ENCODE measurements at regions not wholly inside any gene's neighbourhood (a gene's known extent, or its start where the extent isn't known, plus 50 kb on each side); places are given as distances from the start of the nearest gene placed in this dataset.

DNA sequence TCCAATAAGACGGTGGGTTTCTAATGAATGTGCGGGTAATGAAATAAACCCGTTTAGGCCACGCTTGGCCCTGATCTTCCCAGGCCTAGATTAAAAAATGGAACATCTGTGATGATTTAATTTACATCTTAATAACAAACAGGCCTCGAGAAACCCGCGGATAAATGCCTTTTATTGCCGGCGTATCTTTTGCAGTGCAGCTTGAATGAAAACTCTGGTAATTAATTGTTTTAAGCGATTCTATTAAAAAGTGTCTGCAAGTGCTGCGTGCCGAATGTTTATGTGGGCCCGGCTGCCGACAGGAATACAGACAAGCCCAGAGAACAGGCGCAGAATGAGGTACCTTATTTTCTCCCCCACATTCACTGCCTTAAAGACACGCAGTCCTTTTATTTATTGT is 420.7 kb downstream of the MN1 start:
- H3K4me1 Mint-ChIP-seq (ENCODE audit: low read depth), result no peaks in the 10 kb centered on the region
- H3K27ac Mint-ChIP-seq, result no peak overlapping the region
- no peaks in the 10 kb centered on the region for H3K36me3 Mint-ChIP-seq (ENCODE audit: low read depth)
- no peak overlapping the region for H3K4me3 Mint-ChIP-seq
- intact Hi-C loops (cut with micrococcal nuclease), result no loop called here
- H3K27me3 Mint-ChIP-seq (ENCODE audit: low read depth), result peaks cover 8% of the 10 kb centered on the region
- no peak for DNase-seq
- CTCF ChIA-PET, result no interaction called here
- H3K9me3 Mint-ChIP-seq, result no peaks in the 10 kb centered on the region

- Mint-ChIP-seq H3K4me3 (no peak overlapping the region), H3K4me1 (ENCODE audit: low read depth) (no peaks in the 10 kb centered on the region), H3K27ac (no peak overlapping the region), H3K9me3 (no peaks in the 10 kb centered on the region), H3K27me3 (ENCODE audit: low read depth) (peaks cover 6% of the 10 kb centered on the region), H3K36me3 (ENCODE audit: low read depth) (no peaks in the 10 kb centered on the region)
- intact Hi-C loops (cut with micrococcal nuclease), result no loop called here
- DNase-seq, result no peak
- CTCF ChIA-PET, result no interaction called here
Measured at GRCh38 chr22:27381552-27381951, 420.0 kb downstream of the MN1 start.

GRCh38 chr22:27381960-27382742 is 419.4 kb downstream of the MN1 start:
- H3K36me3 Mint-ChIP-seq (ENCODE audit: low read depth), result no peaks in the 10 kb centered on the region
- intact Hi-C loops (cut with micrococcal nuclease), result no loop called here

DNA sequence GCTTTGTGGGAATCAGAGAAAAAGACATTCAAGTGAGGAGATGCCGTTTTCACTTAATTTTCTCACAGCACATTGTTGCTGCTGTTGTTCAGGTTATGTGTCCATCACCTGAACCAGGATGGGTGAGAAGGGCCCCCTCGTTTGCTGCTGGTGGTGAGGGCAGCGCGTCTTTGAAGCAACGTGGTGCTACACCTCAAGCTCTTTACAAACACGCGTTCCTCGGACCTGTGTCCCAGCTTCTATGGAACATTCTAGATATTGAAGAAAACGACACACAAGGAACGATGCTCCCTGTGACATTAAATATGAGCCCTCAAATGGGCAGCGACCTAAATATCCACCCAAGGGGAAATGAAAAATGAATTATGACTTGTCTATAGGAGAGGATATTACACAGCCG is 418.6 kb downstream of the MN1 start:
- peaks cover 6% of the 10 kb centered on the region for H3K27me3 Mint-ChIP-seq (ENCODE audit: low read depth)
- CTCF ChIA-PET, result no interaction called here
- no peaks in the 10 kb centered on the region for H3K4me1 Mint-ChIP-seq (ENCODE audit: low read depth)
- H3K4me3 Mint-ChIP-seq, result no peak overlapping the region
- H3K9me3 Mint-ChIP-seq, result no peaks in the 10 kb centered on the region
- no peaks in the 10 kb centered on the region for H3K36me3 Mint-ChIP-seq (ENCODE audit: low read depth)
- H3K27ac Mint-ChIP-seq, result no peak overlapping the region
- no peak for DNase-seq
- intact Hi-C loops (cut with micrococcal nuclease), result no loop called here

More at GRCh38 chr22:27381960-27382742, 419.4 kb downstream of the MN1 start:
- no peak overlapping the region for H3K27ac Mint-ChIP-seq
- no peak for DNase-seq
- H3K27me3 Mint-ChIP-seq (ENCODE audit: low read depth), result peaks cover 6% of the 10 kb centered on the region
- H3K9me3 Mint-ChIP-seq, result no peaks in the 10 kb centered on the region
- no peaks in the 10 kb centered on the region for H3K4me1 Mint-ChIP-seq (ENCODE audit: low read depth)
- CTCF ChIA-PET, result no interaction called here
- no peak overlapping the region for H3K4me3 Mint-ChIP-seq

DNA sequence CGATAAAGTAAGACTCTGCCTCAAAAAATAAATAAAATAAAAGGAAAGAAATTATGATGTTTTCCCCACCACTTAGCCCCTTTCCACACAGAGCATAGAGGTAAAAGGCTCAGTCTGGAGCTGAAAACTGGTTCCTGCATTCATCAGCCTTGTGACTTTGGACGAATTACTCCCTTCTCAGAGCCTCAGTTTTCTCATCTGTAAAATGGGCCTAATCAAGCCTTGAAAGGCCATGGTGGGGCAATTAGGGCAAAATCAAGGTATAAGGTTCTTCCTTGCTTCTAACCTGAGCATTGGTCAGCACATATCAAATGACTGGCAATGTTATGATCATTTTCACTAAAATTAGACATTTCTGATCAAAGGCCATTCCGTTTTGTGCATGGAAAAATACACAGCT is 417.7 kb downstream of the MN1 start:
- intact Hi-C loops (cut with micrococcal nuclease), result no loop called here
- no peaks in the 10 kb centered on the region for H3K36me3 Mint-ChIP-seq (ENCODE audit: low read depth)
- no peaks in the 10 kb centered on the region for H3K4me1 Mint-ChIP-seq (ENCODE audit: low read depth)
- H3K27me3 Mint-ChIP-seq (ENCODE audit: low read depth), result peaks cover 6% of the 10 kb centered on the region
- CTCF ChIA-PET, result no interaction called here
- DNase-seq, result no peak
- H3K4me3 Mint-ChIP-seq, result no peak overlapping the region
- H3K27ac Mint-ChIP-seq, result no peak overlapping the region
- H3K9me3 Mint-ChIP-seq, result no peaks in the 10 kb centered on the region

DNA sequence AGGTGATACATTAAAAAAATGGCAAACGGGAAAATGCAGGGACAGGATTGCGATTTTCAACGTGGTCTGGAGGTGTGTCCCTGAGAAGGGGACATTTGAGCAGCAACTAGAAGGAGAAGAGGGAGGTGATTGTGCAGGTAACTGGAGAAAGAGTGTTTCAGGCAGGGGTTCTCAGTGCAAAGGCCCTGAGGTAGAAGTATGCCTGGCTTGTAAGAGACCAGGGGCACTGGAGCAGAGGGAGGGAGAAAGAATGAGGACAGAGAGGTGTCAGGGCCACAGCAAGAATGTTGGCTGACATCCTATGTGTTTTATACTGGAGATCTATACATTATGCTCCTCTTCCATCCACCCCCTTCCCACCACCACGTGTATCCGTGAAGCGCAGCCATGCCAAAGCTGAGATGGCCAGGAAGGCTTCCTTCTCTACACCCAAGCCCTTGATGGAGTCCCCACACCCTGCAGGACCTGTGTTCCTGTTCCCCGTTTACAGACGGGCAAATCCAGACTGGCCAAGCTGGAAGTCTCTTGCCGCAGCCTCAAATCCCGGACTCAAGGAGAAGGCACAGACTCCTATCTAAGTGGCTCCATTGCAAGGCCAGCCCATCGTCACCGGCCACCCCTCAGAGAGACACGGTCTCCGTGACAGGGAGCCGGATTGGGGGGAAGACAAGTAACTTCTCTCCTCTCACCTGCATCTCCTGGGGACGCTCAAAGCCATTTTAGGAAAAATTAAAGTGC is 416.1 kb downstream of the MN1 start:
- CTCF ChIA-PET, result no interaction called here
- Mint-ChIP-seq H3K27ac (no peak overlapping the region), H3K36me3 (ENCODE audit: low read depth) (no peaks in the 10 kb centered on the region)

DNA sequence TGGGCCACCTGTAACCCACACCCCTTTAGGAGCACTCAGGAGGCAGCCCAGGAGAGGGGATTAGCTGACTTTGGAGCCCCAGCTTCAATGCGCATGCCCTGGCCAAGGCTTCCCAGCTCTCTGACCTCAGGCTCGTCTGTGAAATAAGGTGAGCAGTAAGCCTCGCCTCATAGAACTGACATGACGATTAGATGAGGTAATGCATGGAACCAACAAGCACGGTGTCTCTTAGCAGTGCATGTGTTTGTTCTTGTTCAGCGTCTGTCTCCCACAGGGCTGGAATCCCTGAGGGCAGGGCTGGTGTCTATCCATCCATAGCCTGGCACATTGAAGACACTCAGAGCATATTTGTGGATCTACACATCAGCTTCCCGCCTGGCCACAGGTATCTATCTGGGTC is 415.4 kb downstream of the MN1 start:
- no peak overlapping the region for H3K4me3 Mint-ChIP-seq
- no peaks in the 10 kb centered on the region for H3K36me3 Mint-ChIP-seq (ENCODE audit: low read depth)
- H3K9me3 Mint-ChIP-seq, result no peaks in the 10 kb centered on the region
- H3K4me1 Mint-ChIP-seq (ENCODE audit: low read depth), result no peaks in the 10 kb centered on the region
- no peak overlapping the region for H3K27ac Mint-ChIP-seq
- CTCF ChIA-PET, result interaction anchor here (0.8 kb wide), 1 partner anchor 252 kb away, joined by 3 read pairs; no protein-coding TSS in a partner anchor
- DNase-seq, result no peak
- intact Hi-C loops (cut with micrococcal nuclease), result no loop called here
- peaks cover 10% of the 10 kb centered on the region for H3K27me3 Mint-ChIP-seq (ENCODE audit: low read depth)

More for the DNA sequence above, 416.1 kb downstream of the MN1 start:
- intact Hi-C loops (cut with micrococcal nuclease), result no loop called here
- Mint-ChIP-seq H3K4me1 (ENCODE audit: low read depth) (no peaks in the 10 kb centered on the region), H3K27me3 (ENCODE audit: low read depth) (peaks cover 8% of the 10 kb centered on the region), H3K4me3 (no peak overlapping the region), H3K9me3 (no peaks in the 10 kb centered on the region)
- no peak for DNase-seq

DNA sequence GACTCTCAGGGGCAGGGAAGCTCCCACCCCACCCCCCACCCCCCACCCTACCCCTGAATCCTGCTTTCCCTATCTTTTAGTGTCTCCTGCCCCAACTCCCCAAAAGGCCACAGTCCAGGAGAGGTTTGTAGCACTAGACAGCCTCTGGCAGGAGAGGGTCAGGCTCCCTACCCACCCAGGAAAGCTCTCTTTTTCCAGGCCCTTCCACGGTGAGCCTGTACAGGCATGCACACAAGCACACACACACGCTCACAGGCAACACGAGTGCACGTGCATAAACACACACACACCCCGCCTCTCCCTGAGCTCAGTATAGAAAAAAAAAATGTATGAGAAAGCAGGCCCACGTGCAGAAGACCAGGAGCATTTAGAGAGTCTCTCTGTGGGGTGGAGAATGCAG is 414.0 kb downstream of the MN1 start:
- Mint-ChIP-seq H3K27ac (no peak overlapping the region), H3K27me3 (ENCODE audit: low read depth) (peaks cover 6% of the 10 kb centered on the region), H3K36me3 (ENCODE audit: low read depth) (no peaks in the 10 kb centered on the region), H3K9me3 (no peaks in the 10 kb centered on the region), H3K4me3 (no peak overlapping the region), H3K4me1 (ENCODE audit: low read depth) (no peaks in the 10 kb centered on the region)
- no peak for DNase-seq
- intact Hi-C loops (cut with micrococcal nuclease), result no loop called here
- CTCF ChIA-PET, result interaction anchor here (0.6 kb wide), 1 partner anchor 16 kb away, joined by 3 read pairs; no protein-coding TSS in a partner anchor

GRCh38 chr22:27388090-27388600 is 413.4 kb downstream of the MN1 start:
- CTCF ChIA-PET, result no interaction called here
- Mint-ChIP-seq H3K4me3 (no peak overlapping the region), H3K9me3 (no peaks in the 10 kb centered on the region)

DNA sequence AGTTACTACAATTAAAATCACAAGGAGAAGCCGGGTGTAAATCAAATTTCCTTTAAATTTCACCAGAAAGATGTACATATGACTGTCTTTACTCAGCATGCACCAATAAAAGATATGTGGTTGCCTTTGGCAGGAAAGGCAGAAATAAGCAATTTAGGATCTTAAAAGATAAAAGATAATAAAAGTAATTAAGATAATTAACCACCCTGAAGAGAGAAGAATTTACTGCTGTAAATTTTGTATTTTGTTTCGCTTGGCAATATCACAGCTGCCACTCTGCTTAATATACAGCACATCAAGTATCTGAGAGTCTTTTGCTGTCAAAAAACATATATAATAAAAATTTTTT is 411.9 kb downstream of the MN1 start:
- Mint-ChIP-seq H3K4me1 (ENCODE audit: low read depth) (no peaks in the 10 kb centered on the region), H3K36me3 (ENCODE audit: low read depth) (no peaks in the 10 kb centered on the region), H3K27me3 (ENCODE audit: low read depth) (peaks cover 5% of the 10 kb centered on the region), H3K4me3 (no peak overlapping the region), H3K9me3 (no peaks in the 10 kb centered on the region), H3K27ac (no peak overlapping the region)
- CTCF ChIA-PET, result no interaction called here
- intact Hi-C loops (cut with micrococcal nuclease), result no loop called here
- DNase-seq, result no peak

More at GRCh38 chr22:27388090-27388600, 413.4 kb downstream of the MN1 start:
- no peaks in the 10 kb centered on the region for H3K36me3 Mint-ChIP-seq (ENCODE audit: low read depth)
- intact Hi-C loops (cut with micrococcal nuclease), result no loop called here
- H3K27me3 Mint-ChIP-seq (ENCODE audit: low read depth), result peaks cover 6% of the 10 kb centered on the region
- DNase-seq, result no peak
- H3K4me1 Mint-ChIP-seq (ENCODE audit: low read depth), result no peaks in the 10 kb centered on the region
- H3K27ac Mint-ChIP-seq, result no peak overlapping the region

DNA sequence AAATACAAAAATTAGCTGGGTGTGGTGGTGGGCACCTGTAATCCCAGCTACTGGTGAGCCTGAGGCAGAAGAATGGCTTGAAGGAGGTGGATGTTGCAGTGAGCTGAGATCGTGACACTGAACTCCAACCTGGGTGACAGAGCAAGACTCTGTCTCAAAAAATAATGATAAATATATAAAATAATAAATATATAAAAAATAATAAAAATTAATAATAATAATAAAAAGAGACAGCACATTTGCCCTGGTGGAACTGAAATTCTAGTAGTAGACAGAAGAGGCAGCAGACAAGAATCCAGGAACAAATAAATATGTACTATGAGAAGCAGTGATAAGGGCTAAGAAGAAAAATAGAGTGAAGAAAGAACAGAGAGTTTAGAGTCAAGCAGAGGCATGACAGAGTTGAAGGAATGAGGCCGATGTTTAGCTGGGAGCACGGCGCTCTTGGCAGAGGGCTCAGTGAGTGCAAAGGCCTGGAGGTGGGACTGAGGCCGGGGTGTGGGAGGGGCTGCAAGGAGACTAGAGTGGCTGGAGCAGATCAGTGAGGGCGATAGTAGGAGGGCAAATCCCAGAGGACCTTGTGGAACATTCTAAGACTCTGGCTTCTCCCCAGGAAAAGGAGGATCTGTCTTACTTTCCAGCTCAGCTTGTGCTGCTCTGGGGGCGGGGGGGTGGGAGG is 410.3 kb downstream of the MN1 start:
- Mint-ChIP-seq H3K27ac (no peak overlapping the region), H3K4me1 (ENCODE audit: low read depth) (no peaks in the 10 kb centered on the region), H3K36me3 (ENCODE audit: low read depth) (no peaks in the 10 kb centered on the region), H3K27me3 (ENCODE audit: low read depth) (peaks cover 5% of the 10 kb centered on the region), H3K4me3 (no peak overlapping the region), H3K9me3 (no peaks in the 10 kb centered on the region)
- CTCF ChIA-PET, result no interaction called here
- intact Hi-C loops (cut with micrococcal nuclease), result no loop called here
- no peak for DNase-seq

GRCh38 chr22:27393371-27393770 is 408.2 kb downstream of the MN1 start:
- DNase-seq, result no peak
- Mint-ChIP-seq H3K9me3 (no peaks in the 10 kb centered on the region), H3K4me1 (ENCODE audit: low read depth) (no peaks in the 10 kb centered on the region), H3K36me3 (ENCODE audit: low read depth) (no peaks in the 10 kb centered on the region), H3K27ac (no peak overlapping the region), H3K4me3 (no peak overlapping the region), H3K27me3 (ENCODE audit: low read depth) (peaks cover 5% of the 10 kb centered on the region)
- CTCF ChIA-PET, result no interaction called here
- intact Hi-C loops (cut with micrococcal nuclease), result no loop called here
